ENCODE measurements at regions not wholly inside any gene's neighbourhood (a gene's known extent, or its start where the extent isn't known, plus 50 kb on each side); places are given as distances from the start of the nearest gene placed in this dataset.
A peak's percentile ranks its signal among the peaks of the same experiment; 100 is the strongest.
"Not testable (repeated sequence)": the region's sequence is repeated elsewhere in the genome, so short reads cannot be mapped to it uniquely, and the experiment has no call there.

GRCh38 chr5:29001666-29002065 is 1963.3 kb upstream of the CDH9 start:
- DNase-seq, result no peak

GRCh38 chr5:28984639-28985038 is 1946.3 kb upstream of the CDH9 start:
- DNase-seq, result no peak

GRCh38 chr5:28975508-28975907 is 1937.1 kb upstream of the CDH9 start:
- DNase-seq, result no peak

- no peak for DNase-seq
Observed at GRCh38 chr5:28967848-28968247, 1929.5 kb upstream of the CDH9 start.

GRCh38 chr5:28961816-28962215 is 1923.4 kb upstream of the CDH9 start:
- DNase-seq, result no peak

GRCh38 chr5:28958581-28958980 is 1920.2 kb upstream of the CDH9 start:
- no peak for DNase-seq

- DNase-seq, result no peak
Observed at GRCh38 chr5:28957450-28957849, 1919.1 kb upstream of the CDH9 start.

- no peak for DNase-seq
Observed at GRCh38 chr5:28954074-28954473, 1915.7 kb upstream of the CDH9 start.

GRCh38 chr5:28947865-28948264 is 1909.5 kb upstream of the CDH9 start:
- no peak for DNase-seq

- DNase-seq, result no peak
Observed at GRCh38 chr5:28945859-28946258, 1907.5 kb upstream of the CDH9 start.

- not testable (repeated sequence) for DNase-seq
Observed at GRCh38 chr5:28929366-28929765, 1891.0 kb upstream of the CDH9 start.

- not testable (repeated sequence) for DNase-seq
Observed at GRCh38 chr5:28928327-28928790, 1890.0 kb upstream of the CDH9 start.

GRCh38 chr5:28927559-28928326 is 1889.4 kb upstream of the CDH9 start:
- DNase-seq, result no peak

GRCh38 chr5:28926422-28926821 is 1888.0 kb upstream of the CDH9 start:
- DNase-seq, result no peak

GRCh38 chr5:28917631-28918030 is 1879.2 kb upstream of the CDH9 start:
- DNase-seq, result no peak

- DNase-seq, result no peak
Observed at GRCh38 chr5:28914297-28914696, 1875.9 kb upstream of the CDH9 start.

- DNase-seq, result peak; percentile 28
Observed at GRCh38 chr5:28903643-28904042, 1865.3 kb upstream of the CDH9 start.

- no peak for DNase-seq
Observed at GRCh38 chr5:28896949-28897348, 1858.6 kb upstream of the CDH9 start.

- no peak for DNase-seq
Observed at GRCh38 chr5:28880936-28881335, 1842.5 kb upstream of the CDH9 start.

GRCh38 chr5:28877050-28877449 is 1838.7 kb upstream of the CDH9 start:
- DNase-seq, result no peak

GRCh38 chr5:28864006-28864405 is 1825.6 kb upstream of the CDH9 start:
- DNase-seq, result no peak

- DNase-seq, result no peak
Observed at GRCh38 chr5:28862860-28863196, 1824.4 kb upstream of the CDH9 start.

GRCh38 chr5:28862137-28862859 is 1823.9 kb upstream of the CDH9 start:
- no peak for DNase-seq

- no peak for DNase-seq
Observed at GRCh38 chr5:28855626-28856025, 1817.2 kb upstream of the CDH9 start.

Measured in NCI-H1417 treated with DMSO at 0.1 percent for 48 hours (cell line).